Amygdala (tissue), 56 donors: ENCODE measurements at regions not wholly inside any gene's neighbourhood (a gene's known extent, or its start where the extent isn't known, plus 50 kb on each side); places are given as distances from the start of the nearest gene placed in this dataset.
A peak's percentile ranks its signal among the peaks of the same experiment; 100 is the strongest.

Source experiments
- DNase-seq, 56 donors: peaks; one replicate each; lab custom pipeline; 2025; lab: John Stamatoyannopoulos, UW

GRCh38 chr13:39159393-39159792 is 121.1 kb downstream of the NHLRC3 start:
- DNase-seq, result peak in 1 of 56 donors; percentile 0

- no peak for DNase-seq
Observed at GRCh38 chr13:39159846-39160370, 121.7 kb downstream of the NHLRC3 start.

GRCh38 chr13:39167018-39167417 is 128.8 kb downstream of the NHLRC3 start:
- DNase-seq, result no peak

GRCh38 chr13:39170711-39171110 is 132.5 kb downstream of the NHLRC3 start:
- DNase-seq, result no peak

- DNase-seq, result no peak
Observed at GRCh38 chr13:39185326-39185725, 147.1 kb downstream of the NHLRC3 start.

GRCh38 chr13:39186205-39186875 is 148.1 kb downstream of the NHLRC3 start:
- no peak for DNase-seq

GRCh38 chr13:39189778-39190177 is 151.5 kb downstream of the NHLRC3 start:
- no peak for DNase-seq

- no peak for DNase-seq
Observed at GRCh38 chr13:39196965-39197646, 158.8 kb downstream of the NHLRC3 start.

GRCh38 chr13:39197647-39198007 is 159.4 kb downstream of the NHLRC3 start:
- DNase-seq, result no peak

- DNase-seq, result no peak
Observed at GRCh38 chr13:39200249-39200910, 162.1 kb downstream of the NHLRC3 start.

GRCh38 chr13:39201180-39201579 is 162.9 kb downstream of the NHLRC3 start:
- DNase-seq, result no peak

GRCh38 chr13:39202746-39203145 is 164.5 kb downstream of the NHLRC3 start:
- DNase-seq, result no peak

- DNase-seq, result no peak
Observed at GRCh38 chr13:39208636-39209035, 170.4 kb downstream of the NHLRC3 start.

GRCh38 chr13:39209731-39210531 is 171.7 kb downstream of the NHLRC3 start:
- no peak for DNase-seq

- DNase-seq, result no peak
Observed at GRCh38 chr13:39210961-39211534, 172.8 kb downstream of the NHLRC3 start.

- no peak for DNase-seq
Observed at GRCh38 chr13:39215971-39216370, 177.7 kb downstream of the NHLRC3 start.

GRCh38 chr13:39217471-39217870 is 179.2 kb downstream of the NHLRC3 start:
- DNase-seq, result peak in 4 of 56 donors; percentile 2 to 16 (median 4)

GRCh38 chr13:39224671-39225240 is 186.5 kb downstream of the NHLRC3 start:
- no peak for DNase-seq

- no peak for DNase-seq
Observed at GRCh38 chr13:39225860-39226259, 187.6 kb downstream of the NHLRC3 start.

GRCh38 chr13:39226359-39226758 is 188.1 kb downstream of the NHLRC3 start:
- peak in 1 of 56 donors; percentile 5 for DNase-seq
